ENCODE measurements at regions not wholly inside any gene's neighbourhood (a gene's known extent, or its start where the extent isn't known, plus 50 kb on each side); places are given as distances from the start of the nearest gene placed in this dataset.

GRCh38 chr1:229003233-229004031 lies 267.5 kb upstream of the RAB4A start (continued):
- TF ChIP-seq ZNF407 (CRISPR knock-in tag; IDR thresholded peaks at IDR 0.05; ENCODE audit: not compliant biosample characterization) (no peak), KDM2A (CRISPR knock-in tag; IDR thresholded peaks at IDR 0.05; ENCODE audit: borderline replicate concordance, low read depth) (peak; percentile 39; the same call in 1 of the 2 replicates), RNF219 (CRISPR knock-in tag; IDR thresholded peaks at IDR 0.05) (no peak), SP140L (CRISPR knock-in tag; IDR thresholded peaks at IDR 0.05; ENCODE audit: borderline replicate concordance) (0 out of 2 replicates have a peak, but pooled peaks have one; percentile 11), ZFYVE20 (CRISPR knock-in tag; IDR thresholded peaks at IDR 0.05; ENCODE audit: borderline replicate concordance, low read depth) (no peak), ZBTB21 (CRISPR knock-in tag; IDR thresholded peaks at IDR 0.05) (no peak), JUNB (CRISPR knock-in tag; IDR thresholded peaks at IDR 0.05; ENCODE audit: borderline replicate concordance) (no peak), GRHL1 (CRISPR knock-in tag; conservative IDR thresholded peaks at IDR 0.05) (no peak), THYN1 (CRISPR knock-in tag; IDR thresholded peaks at IDR 0.05; ENCODE audit: borderline replicate concordance, low read depth) (no peak)
- TF ChIP-seq, protein P1, sequence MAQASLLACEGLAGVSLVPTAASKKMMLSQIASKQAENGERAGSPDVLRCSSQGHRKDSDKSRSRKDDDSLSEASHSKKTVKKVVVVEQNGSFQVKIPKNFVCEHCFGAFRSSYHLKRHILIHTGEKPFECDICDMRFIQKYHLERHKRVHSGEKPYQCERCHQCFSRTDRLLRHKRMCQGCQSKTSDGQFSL (CRISPR knock-in tag; IDR thresholded peaks at IDR 0.05), result no peak
- TF ChIP-seq, protein P2, sequence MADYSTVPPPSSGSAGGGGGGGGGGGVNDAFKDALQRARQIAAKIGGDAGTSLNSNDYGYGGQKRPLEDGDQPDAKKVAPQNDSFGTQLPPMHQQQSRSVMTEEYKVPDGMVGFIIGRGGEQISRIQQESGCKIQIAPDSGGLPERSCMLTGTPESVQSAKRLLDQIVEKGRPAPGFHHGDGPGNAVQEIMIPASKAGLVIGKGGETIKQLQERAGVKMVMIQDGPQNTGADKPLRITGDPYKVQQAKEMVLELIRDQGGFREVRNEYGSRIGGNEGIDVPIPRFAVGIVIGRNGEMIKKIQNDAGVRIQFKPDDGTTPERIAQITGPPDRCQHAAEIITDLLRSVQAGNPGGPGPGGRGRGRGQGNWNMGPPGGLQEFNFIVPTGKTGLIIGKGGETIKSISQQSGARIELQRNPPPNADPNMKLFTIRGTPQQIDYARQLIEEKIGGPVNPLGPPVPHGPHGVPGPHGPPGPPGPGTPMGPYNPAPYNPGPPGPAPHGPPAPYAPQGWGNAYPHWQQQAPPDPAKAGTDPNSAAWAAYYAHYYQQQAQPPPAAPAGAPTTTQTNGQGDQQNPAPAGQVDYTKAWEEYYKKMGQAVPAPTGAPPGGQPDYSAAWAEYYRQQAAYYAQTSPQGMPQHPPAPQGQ (CRISPR knock-in tag; IDR thresholded peaks at IDR 0.05; ENCODE audit: borderline replicate concordance), result no peak
- TF ChIP-seq, protein P3, sequence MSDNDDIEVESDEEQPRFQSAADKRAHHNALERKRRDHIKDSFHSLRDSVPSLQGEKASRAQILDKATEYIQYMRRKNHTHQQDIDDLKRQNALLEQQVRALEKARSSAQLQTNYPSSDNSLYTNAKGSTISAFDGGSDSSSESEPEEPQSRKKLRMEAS (IDR thresholded peaks at IDR 0.05), result peak; percentile 79

Measured in HepG2 (cell line).